Retina (tissue), 1 donor: ENCODE measurements at regions not wholly inside any gene's neighbourhood (a gene's known extent, or its start where the extent isn't known, plus 50 kb on each side); places are given as distances from the start of the nearest gene placed in this dataset.
"Not testable (repeated sequence)": the region's sequence is repeated elsewhere in the genome, so short reads cannot be mapped to it uniquely, and the experiment has no call there.

Experiments
- DNase-seq: peaks from one replicate; pipeline ENCODE4 v3.0.0-alpha.2; 2016

- DNase-seq = no peak
These were observed 260.9 kb downstream of the TFAP2C start for GRCh38 chr20:56890011-56890410.

GRCh38 chr20:56893226-56893917, 264.3 kb downstream of the TFAP2C start:
- DNase-seq = no peak

- no peak for DNase-seq
These were observed 267.3 kb downstream of the TFAP2C start for GRCh38 chr20:56896447-56896846.

- DNase-seq = no peak
These were observed 268.3 kb downstream of the TFAP2C start for GRCh38 chr20:56897318-56897957.

DNA sequence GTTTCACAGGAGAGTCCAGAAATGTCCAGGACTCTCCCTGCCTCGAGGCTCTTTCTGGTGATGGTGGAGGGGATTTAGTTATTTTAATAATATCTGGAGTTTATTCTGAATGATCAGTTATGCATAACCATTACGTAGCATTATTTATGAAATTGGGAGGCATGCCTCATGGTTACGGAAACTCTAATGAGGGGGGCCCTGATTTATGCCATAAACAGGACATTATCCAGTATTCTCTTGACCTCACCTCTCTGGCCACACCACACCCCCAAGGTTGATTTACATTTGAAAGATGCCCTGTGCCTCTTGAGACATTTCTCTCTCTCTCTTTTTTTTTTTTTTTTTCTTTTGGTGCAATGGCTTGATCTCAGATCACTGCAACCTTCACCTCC, 268.8 kb downstream of the TFAP2C start:
- DNase-seq = no peak

- DNase-seq = no peak
These were observed 270.4 kb downstream of the TFAP2C start for GRCh38 chr20:56899506-56899905.

GRCh38 chr20:56900252-56900651, 271.1 kb downstream of the TFAP2C start:
- no peak for DNase-seq

GRCh38 chr20:56903421-56903820, 274.3 kb downstream of the TFAP2C start:
- DNase-seq = no peak

DNA sequence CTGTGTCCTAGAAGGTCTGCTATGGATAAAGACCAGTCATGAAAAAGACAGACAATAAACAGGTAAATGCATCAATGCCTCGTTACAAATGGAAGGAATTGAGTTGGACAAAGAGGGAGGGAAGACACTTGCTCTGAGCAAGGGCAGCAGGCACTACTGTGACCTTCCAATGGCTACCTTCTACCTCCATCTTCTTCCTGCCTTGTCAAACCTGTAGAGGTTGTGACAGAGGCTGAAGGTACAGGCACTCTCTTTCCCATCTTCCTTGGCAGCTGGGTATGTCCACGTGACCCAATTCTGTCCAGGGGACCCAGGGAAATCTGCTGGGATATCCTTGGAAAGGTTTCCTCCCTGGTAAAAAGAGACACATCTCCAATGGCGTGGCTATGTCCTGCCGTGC, 274.8 kb downstream of the TFAP2C start:
- no peak for DNase-seq

- DNase-seq = no peak
These were observed 281.0 kb downstream of the TFAP2C start for GRCh38 chr20:56909918-56910714.

- DNase-seq = no peak
These were observed 282.8 kb downstream of the TFAP2C start for GRCh38 chr20:56911946-56912345.

GRCh38 chr20:56914532-56914931, 285.4 kb downstream of the TFAP2C start:
- DNase-seq = no peak

DNA sequence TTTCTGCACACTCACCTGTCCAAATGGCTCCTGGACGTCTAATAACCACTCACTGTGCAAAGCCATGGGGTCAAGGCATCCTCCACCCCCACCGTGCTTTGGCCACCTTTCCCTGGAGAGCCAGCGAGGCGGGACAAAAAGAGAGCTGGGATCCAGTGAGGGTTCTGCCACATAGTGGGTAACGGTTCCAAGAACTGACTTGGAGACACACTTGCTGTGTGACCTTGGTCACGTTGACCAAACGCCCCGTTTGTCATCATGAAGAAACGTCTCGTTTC, 287.2 kb downstream of the TFAP2C start:
- DNase-seq = no peak

DNA sequence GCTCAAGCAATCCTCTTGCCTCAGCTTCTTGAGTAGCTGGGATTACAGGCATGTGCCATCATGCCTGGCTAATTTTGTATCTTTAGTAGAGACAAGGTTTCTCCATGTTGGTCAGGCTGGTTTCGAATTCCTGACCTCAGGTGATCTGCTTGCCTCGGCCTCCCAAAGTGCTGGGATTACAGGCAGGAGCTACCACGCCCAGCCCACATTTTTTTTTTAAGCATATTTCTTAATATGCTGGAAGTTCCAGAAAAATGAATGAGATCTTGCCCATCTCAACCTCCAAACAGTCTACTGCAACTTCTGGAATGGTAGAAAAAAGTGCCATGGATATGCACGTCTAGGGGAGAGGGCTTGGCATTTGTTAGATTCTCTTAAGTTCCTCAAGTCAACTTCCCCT, 290.9 kb downstream of the TFAP2C start:
- not testable (repeated sequence) for DNase-seq

GRCh38 chr20:56922497-56922896, 293.4 kb downstream of the TFAP2C start:
- DNase-seq = no peak

GRCh38 chr20:56924292-56925081, 295.4 kb downstream of the TFAP2C start:
- DNase-seq = no peak

DNA sequence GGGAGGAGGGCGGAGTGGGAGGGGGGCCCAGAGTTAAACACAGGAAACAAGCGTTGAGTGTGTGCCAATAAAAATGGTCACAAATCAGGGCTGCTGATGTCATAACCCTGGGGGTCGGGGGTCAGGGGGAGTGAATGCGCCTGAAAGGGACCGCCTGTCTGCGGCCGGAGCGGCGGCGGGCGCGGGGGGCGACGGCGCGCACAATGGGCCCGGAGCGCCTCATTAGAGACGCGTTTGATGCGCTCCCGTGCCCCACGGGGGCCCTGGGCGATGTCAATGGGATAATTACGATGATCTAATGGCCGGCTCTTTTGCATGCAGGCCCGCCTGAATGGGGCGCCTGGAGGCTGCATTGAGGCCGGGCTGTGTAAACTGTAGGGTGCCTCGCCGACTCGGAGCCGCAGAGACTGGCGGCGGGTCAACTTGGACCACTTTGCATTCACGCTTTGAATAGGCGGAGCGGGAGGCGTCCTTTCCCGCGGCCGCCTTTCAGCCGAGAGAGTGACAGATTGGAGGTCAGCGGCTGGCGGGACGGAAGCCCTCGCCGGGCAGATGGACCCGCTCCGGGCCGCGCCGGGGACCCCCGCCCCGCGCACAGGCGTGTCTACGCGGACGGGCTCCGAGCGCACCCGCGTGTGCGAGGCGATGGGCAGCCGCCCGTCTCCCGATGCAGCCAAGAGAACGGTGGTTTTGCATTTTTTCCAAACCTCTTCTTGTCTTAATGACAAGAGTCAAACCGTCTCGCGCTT, 296.1 kb downstream of the TFAP2C start:
- peak; percentile 95 for DNase-seq

- DNase-seq = no peak
These were observed 296.7 kb downstream of the TFAP2C start for GRCh38 chr20:56925831-56926170.

DNA sequence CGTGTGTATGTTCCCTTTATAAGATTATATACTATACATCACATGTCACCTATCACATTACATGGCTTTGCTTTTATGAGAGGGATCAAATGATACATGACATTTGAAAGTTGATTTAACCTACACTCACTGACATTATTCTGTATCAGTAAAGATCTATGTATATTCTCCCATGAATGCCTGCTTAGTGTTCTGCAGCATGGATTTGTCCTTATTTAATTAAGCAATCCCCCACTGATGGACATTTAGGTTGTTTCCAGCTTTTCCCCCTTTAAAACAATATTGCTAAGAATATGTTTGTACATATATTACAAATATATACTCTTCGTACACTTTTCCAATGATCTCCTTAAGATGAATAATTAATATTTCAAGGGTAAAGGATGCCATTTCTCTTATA, 297.4 kb downstream of the TFAP2C start:
- no peak for DNase-seq

DNA sequence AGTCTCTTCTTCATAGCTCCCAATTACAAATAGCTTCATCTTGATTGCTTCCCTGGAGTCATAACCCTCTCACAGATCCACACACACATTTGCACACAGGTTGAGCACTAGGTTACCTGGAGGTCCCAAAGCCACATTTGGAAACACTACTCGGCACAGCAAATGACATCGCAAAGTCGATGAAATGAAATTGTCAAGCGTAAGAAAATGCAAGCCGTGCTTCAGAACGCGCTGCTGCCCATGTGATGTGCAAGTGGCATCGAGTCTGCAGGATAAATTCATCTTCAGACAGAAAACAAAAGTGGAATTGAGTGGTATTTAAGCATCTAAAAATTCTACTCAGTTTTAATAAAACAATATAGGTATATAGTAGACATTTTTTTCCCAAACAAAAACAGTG, 298.0 kb downstream of the TFAP2C start:
- DNase-seq = peak; percentile 23

DNA sequence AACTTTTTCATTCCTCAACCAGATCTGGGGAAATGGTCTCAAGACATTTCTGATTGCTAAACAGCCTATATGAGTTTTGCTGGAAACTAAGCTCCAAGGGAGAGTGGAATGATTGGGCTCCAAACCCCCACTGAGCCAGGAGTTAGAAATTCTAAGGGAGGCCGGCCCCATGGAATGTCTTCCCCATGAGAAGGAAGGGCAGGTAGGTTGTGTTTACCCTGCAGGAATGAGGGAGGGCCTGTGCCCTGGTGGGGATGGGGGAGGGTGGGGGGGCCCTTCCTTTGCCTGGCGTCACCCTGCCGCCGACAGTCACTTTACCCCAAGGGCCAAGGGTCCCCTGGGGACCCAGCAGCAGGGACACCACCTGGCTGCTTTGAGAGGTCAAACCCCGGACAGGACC, 298.9 kb downstream of the TFAP2C start:
- no peak for DNase-seq

- peak; percentile 36 for DNase-seq
These were observed 300.5 kb downstream of the TFAP2C start for GRCh38 chr20:56929606-56930005.

DNA sequence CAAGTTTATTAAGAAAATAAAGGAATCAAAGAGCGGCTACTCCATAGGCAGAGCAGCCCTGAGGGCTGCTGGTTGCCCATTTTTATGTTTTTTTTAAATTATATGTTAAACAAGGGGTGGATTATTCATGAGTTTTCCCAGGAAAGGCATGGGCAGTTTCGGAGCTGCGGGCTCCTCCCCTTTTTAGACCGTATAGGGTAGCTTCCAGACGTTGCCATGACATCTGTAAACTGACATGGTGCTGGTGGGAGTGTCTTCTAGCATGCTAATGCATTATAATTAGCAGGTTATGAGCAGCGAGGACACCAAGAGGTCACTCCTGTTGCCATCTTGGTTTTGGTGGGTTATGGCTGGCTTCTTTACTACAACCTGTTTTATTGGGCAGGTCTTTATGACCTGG, 301.8 kb downstream of the TFAP2C start:
- DNase-seq = no peak
